ENCODE measurements at regions not wholly inside any gene's neighbourhood (a gene's known extent, or its start where the extent isn't known, plus 50 kb on each side); places are given as distances from the start of the nearest gene placed in this dataset.

GRCh38 chr1:61519631-61520030 lies 205.3 kb downstream of the TM2D1 start:
- 71 to 100% methylated on average over 1 to 2 of the region's 2 CpGs for WGBS, 2 experiments (ENCODE audit: insufficient coverage in 1 of 2, insufficient read length in 1 of 2)
- no peak for DNase-seq
- Histone ChIP-seq H3K27ac (ENCODE audit: low read depth, low read length) (no peak overlapping the region), H3K36me3 (ENCODE audit: control insufficient read depth, insufficient read depth, low read length) (no peaks in the 10 kb centered on the region), H3K9me3 (ENCODE audit: control insufficient read depth, low read length) (no peaks in the 10 kb centered on the region), H3K27me3 (ENCODE audit: control insufficient read depth, insufficient read depth, low read length, poor library complexity, severe bottlenecking) (no peaks in the 10 kb centered on the region), H3K4me1 (ENCODE audit: control insufficient read depth, insufficient read depth, low read length) (no peaks in the 10 kb centered on the region), H3K4me3 (ENCODE audit: low read length) (no peak overlapping the region), H3K9ac (ENCODE audit: extremely low read depth, low read length, poor library complexity, severe bottlenecking) (no peak overlapping the region)
- Mint-ChIP-seq H3K4me3 (no peak overlapping the region), H3K9me3 (no peaks in the 10 kb centered on the region), H3K4me1 (no peaks in the 10 kb centered on the region), H3K36me3 (ENCODE audit: low read depth) (no peaks in the 10 kb centered on the region), H3K27ac (no peak overlapping the region), H3K27me3 (ENCODE audit: insufficient read depth) (no peaks in the 10 kb centered on the region)
- TF ChIP-seq CTCF (conservative IDR thresholded peaks at IDR 0.05), result no peak

GRCh38 chr1:61518670-61519400 lies 206.1 kb downstream of the TM2D1 start:
- 89% methylated on average over 1 of the region's 1 CpG; no CpG with 5 or more reads in 1 of the 2 experiments for WGBS, 2 experiments (ENCODE audit: insufficient coverage in 1 of 2, insufficient read length in 1 of 2)

GRCh38 chr1:61517345-61517744 lies 207.6 kb downstream of the TM2D1 start:
- no peak for TF ChIP-seq CTCF (conservative IDR thresholded peaks at IDR 0.05)
- H3K4me3 Mint-ChIP-seq, result no peak overlapping the region
- Histone ChIP-seq H3K4me3 (ENCODE audit: low read length) (no peak overlapping the region), H3K9ac (ENCODE audit: extremely low read depth, low read length, poor library complexity, severe bottlenecking) (no peak overlapping the region), H3K27me3 (ENCODE audit: control insufficient read depth, insufficient read depth, low read length, poor library complexity, severe bottlenecking) (no peaks in the 10 kb centered on the region), H3K4me1 (ENCODE audit: control insufficient read depth, insufficient read depth, low read length) (no peaks in the 10 kb centered on the region), H3K36me3 (ENCODE audit: control insufficient read depth, insufficient read depth, low read length) (no peaks in the 10 kb centered on the region), H3K9me3 (ENCODE audit: control insufficient read depth, low read length) (no peaks in the 10 kb centered on the region), H3K27ac (ENCODE audit: low read depth, low read length) (no peak overlapping the region)
- DNase-seq, result no peak
- peaks cover 2% of the 10 kb centered on the region for H3K4me1 Mint-ChIP-seq
- no peaks in the 10 kb centered on the region for H3K9me3 Mint-ChIP-seq
- no peaks in the 10 kb centered on the region for H3K36me3 Mint-ChIP-seq (ENCODE audit: low read depth)
- WGBS, 2 experiments (ENCODE audit: insufficient coverage in 1 of 2, insufficient read length in 1 of 2), result 86 to 96% methylated on average over 2 to 4 of the region's 4 CpGs
- H3K27me3 Mint-ChIP-seq (ENCODE audit: insufficient read depth), result no peaks in the 10 kb centered on the region
- no peak overlapping the region for H3K27ac Mint-ChIP-seq

More at GRCh38 chr1:61518670-61519400, 206.1 kb downstream of the TM2D1 start:
- no peak overlapping the region for H3K27ac Mint-ChIP-seq
- no peaks in the 10 kb centered on the region for H3K36me3 Mint-ChIP-seq (ENCODE audit: low read depth)
- no peaks in the 10 kb centered on the region for H3K4me1 Mint-ChIP-seq
- DNase-seq, result no peak
- no peak for TF ChIP-seq CTCF (conservative IDR thresholded peaks at IDR 0.05)
- Histone ChIP-seq H3K4me3 (ENCODE audit: low read length) (no peak overlapping the region), H3K27ac (ENCODE audit: low read depth, low read length) (no peak overlapping the region), H3K9ac (ENCODE audit: extremely low read depth, low read length, poor library complexity, severe bottlenecking) (no peak overlapping the region), H3K4me1 (ENCODE audit: control insufficient read depth, insufficient read depth, low read length) (no peaks in the 10 kb centered on the region), H3K9me3 (ENCODE audit: control insufficient read depth, low read length) (no peaks in the 10 kb centered on the region), H3K27me3 (ENCODE audit: control insufficient read depth, insufficient read depth, low read length, poor library complexity, severe bottlenecking) (no peaks in the 10 kb centered on the region), H3K36me3 (ENCODE audit: control insufficient read depth, insufficient read depth, low read length) (no peaks in the 10 kb centered on the region)
- no peaks in the 10 kb centered on the region for H3K9me3 Mint-ChIP-seq
- no peak overlapping the region for H3K4me3 Mint-ChIP-seq
- no peaks in the 10 kb centered on the region for H3K27me3 Mint-ChIP-seq (ENCODE audit: insufficient read depth)

Measured in endodermal cell (in vitro differentiated cells).